Fibroblast of the conjunctiva (primary cell): ENCODE measurements at regions not wholly inside any gene's neighbourhood (a gene's known extent, or its start where the extent isn't known, plus 50 kb on each side); places are given as distances from the start of the nearest gene placed in this dataset.

Experiments
- DNase-seq: peaks from one replicate; pipeline ENCODE4 v3.0.0-alpha.2; 2010; ENCODE audit warnings: low read depth

GRCh38 chr12:14280921-14281320, 84.6 kb upstream of the ATF7IP start:
- DNase-seq: no peak

- DNase-seq: no peak
Measured at GRCh38 chr12:14281539-14281938, 83.9 kb upstream of the ATF7IP start.

DNA sequence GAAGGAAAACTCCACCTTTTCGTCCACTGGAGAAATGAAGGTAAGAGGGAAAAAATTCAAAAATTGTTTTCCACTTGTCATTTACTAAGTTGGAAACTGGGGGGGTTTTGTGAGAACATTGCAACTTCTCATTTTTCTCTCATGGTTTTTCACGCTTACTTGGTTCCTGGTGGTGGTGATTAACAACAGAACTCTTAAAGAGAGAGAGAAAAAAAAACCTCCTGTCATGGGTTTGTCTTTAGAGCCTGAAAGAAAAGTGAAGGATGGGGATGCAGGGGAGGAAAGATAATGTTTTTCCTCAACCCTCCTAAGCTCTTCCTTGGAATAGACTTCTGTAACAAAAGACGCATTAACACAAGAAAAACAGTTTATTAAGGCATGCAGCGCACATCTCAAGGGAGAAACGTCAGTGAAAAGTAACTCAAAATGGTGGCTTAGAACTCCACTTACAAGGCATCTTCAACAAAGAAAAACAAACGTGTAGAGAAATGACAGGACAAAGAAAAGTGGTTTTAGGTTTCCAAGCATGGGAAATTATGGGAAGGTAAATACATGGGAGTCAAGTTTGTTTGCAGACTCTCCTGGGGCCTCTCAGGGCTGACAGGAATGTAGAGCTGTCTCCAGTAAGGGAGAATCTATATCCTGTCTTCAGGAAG, 81.9 kb upstream of the ATF7IP start:
- no peak for DNase-seq

DNA sequence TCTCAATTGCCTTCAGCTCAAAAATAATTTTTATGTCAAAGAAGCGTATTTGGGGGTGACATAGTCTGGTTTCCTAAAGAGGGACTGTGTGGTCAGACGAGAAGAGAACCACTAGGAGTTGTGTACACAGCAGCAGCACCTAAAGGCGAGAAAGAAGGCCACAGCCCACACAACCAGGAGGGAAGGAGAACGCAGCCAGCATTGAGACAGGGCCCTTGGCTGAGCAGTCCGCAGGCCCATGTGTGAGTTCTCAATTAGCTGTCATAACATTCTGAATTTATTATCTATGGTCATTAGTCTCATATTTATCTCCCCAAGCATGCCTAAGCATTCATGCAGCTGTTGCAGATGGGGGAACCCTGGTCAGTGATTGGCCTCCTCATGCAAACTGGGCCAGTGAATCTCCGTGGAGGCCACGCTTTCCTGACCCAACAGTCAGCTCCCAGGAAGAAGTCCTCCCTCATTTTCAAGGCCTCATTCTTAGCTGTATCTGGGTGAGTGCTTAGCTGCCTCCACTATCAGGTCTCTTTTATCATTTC, 81.2 kb upstream of the ATF7IP start:
- no peak for DNase-seq

- DNase-seq: no peak
Measured at GRCh38 chr12:14289601-14290000, 75.9 kb upstream of the ATF7IP start.

DNA sequence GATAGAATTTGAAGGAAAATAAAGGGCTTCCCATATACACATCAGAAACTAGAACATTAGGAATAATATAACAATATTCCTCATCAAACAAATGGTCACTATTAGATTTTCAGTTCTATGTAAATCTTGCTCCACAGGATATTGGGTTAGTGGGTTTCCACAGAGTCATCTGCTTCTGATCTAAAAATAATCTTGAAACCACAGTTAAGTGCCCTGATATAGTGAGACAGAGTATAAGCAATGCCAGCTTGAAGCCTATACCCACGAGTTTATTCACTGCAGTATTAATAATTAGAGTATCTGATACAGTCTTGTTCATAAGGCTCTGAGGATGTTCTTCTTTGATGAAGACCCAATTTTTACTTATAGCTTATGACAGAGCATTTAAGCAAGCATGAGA, 74.5 kb upstream of the ATF7IP start:
- DNase-seq: no peak

DNA sequence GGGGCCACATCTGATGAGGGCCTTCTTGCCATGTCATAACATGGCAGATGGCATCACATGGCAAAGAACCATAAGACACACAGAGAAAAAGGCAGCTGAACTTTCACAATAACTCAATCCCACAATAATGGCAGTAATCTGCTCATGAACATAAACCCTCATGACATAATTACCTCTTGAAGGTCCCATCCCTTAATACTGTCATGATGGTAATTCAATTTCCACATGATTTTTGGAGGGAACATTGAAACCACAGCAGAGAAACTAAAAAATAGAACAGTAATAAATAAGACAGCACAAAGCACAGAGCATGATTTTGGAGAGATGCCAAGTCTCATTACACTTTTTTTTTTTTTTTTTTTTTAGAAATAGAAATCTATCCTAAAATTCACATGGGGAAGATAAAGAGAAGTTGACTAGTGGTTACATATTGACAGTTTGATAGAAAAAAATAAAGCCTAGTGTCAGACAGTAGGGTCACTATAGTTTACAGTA, 61.8 kb upstream of the ATF7IP start:
- no peak for DNase-seq

GRCh38 chr12:14307004-14307403, 58.5 kb upstream of the ATF7IP start:
- no peak for DNase-seq

GRCh38 chr12:14308516-14308915, 57.0 kb upstream of the ATF7IP start:
- DNase-seq: no peak

- DNase-seq: no peak
Measured at GRCh38 chr12:14310866-14311265, 54.6 kb upstream of the ATF7IP start.

DNA sequence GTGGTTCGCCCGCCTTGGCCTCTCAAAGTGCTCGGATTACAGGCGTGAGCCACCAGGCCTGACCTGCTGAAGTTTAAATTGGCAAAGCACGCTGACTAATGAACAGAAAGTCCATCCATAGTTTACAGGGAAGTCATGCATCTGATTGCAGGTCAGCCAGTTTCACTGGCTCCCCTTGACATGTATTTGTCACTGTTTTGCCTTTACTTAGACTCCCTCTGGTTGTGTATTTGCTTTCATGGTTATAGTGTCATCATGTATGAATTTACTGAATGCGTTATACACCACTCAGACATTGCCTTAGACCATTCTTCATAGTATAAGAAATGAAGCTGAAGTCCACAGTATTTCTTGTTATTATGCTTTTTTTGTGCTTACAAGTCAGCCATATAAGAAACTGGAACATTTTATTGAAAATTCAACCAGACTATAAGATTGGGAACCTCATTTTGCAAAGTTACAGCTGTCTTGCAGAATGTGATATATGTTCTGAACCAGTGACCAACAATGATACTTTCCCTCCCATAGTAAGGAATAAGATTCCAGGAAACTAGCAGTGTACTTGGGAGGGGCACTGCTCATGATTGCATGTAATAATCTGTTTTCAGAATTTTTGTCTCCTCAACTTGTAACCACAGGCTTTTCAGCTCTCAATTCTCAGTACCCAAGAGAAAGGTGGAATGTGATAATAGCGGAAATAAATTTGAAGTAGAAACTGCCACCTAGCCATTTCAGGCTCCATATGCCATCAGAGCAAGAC, 51.9 kb upstream of the ATF7IP start:
- no peak for DNase-seq

GRCh38 chr12:14314801-14315200, 50.7 kb upstream of the ATF7IP start:
- DNase-seq: no peak

- DNase-seq: no peak
Measured at GRCh38 chr12:14315501-14315900, 50.0 kb upstream of the ATF7IP start.
